ENCODE measurements at regions not wholly inside any gene's neighbourhood (a gene's known extent, or its start where the extent isn't known, plus 50 kb on each side); places are given as distances from the start of the nearest gene placed in this dataset.

- H3K36me3 Mint-ChIP-seq (ENCODE audit: low read depth): no peaks in the 10 kb centered on the region
- H3K27ac Mint-ChIP-seq (ENCODE audit: unreplicated experiment): no peak overlapping the region
- DNase-seq (ENCODE audit: low spot score): no peak
- peaks cover 20% of the 10 kb centered on the region for H3K9me3 Mint-ChIP-seq (ENCODE audit: low read depth)
- TF ChIP-seq CTCF (IDR thresholded peaks at IDR 0.05): no peak
- H3K4me1 Mint-ChIP-seq (ENCODE audit: low read depth): no peaks in the 10 kb centered on the region
- H3K4me3 Mint-ChIP-seq (ENCODE audit: unreplicated experiment): no peak overlapping the region
- H3K27me3 Mint-ChIP-seq (ENCODE audit: low read depth): no peaks in the 10 kb centered on the region
These were observed 451.4 kb downstream of the PID1 start for GRCh38 chr2:228819701-228820100.

GRCh38 chr2:228802181-228803071 is 468.7 kb downstream of the PID1 start:
- no peak overlapping the region for H3K27ac Mint-ChIP-seq (ENCODE audit: unreplicated experiment)
- no peak for DNase-seq (ENCODE audit: low spot score)
- H3K9me3 Mint-ChIP-seq (ENCODE audit: low read depth): peaks cover 4% of the 10 kb centered on the region
- H3K27me3 Mint-ChIP-seq (ENCODE audit: low read depth): no peaks in the 10 kb centered on the region
- TF ChIP-seq CTCF (IDR thresholded peaks at IDR 0.05): no peak
- no peaks in the 10 kb centered on the region for H3K4me1 Mint-ChIP-seq (ENCODE audit: low read depth)
- H3K36me3 Mint-ChIP-seq (ENCODE audit: low read depth): no peaks in the 10 kb centered on the region
- H3K4me3 Mint-ChIP-seq (ENCODE audit: unreplicated experiment): no peak overlapping the region

- Mint-ChIP-seq H3K27me3 (ENCODE audit: low read depth) (no peaks in the 10 kb centered on the region), H3K9me3 (ENCODE audit: low read depth) (peaks cover 4% of the 10 kb centered on the region), H3K4me3 (ENCODE audit: unreplicated experiment) (no peak overlapping the region), H3K36me3 (ENCODE audit: low read depth) (no peaks in the 10 kb centered on the region), H3K27ac (ENCODE audit: unreplicated experiment) (no peak overlapping the region), H3K4me1 (ENCODE audit: low read depth) (no peaks in the 10 kb centered on the region)
- DNase-seq (ENCODE audit: low spot score): no peak
- TF ChIP-seq CTCF (IDR thresholded peaks at IDR 0.05): no peak
These were observed 469.6 kb downstream of the PID1 start for GRCh38 chr2:228801451-228801850.

DNA sequence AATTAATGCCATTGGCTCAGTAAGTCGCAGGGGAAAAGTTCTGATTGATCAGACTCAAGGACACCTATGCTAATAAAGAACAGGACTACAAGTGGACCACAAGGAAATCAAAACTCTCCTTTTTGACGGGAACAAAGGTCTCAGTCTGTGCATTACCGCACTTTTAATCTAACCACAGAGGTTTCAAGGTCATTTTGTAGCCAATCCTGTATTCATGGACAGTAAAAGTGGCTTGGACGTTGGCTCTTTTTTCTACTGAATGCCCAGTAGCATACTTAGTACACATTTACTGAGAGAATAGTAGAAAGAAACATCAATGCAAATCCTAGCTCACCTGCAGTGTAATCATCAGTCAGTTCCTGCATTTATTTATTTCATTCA is 471.9 kb downstream of the PID1 start:
- Mint-ChIP-seq H3K4me1 (ENCODE audit: low read depth) (no peaks in the 10 kb centered on the region), H3K36me3 (ENCODE audit: low read depth) (no peaks in the 10 kb centered on the region)

More for the DNA sequence above, 471.9 kb downstream of the PID1 start:
- DNase-seq (ENCODE audit: low spot score): no peak
- H3K27ac Mint-ChIP-seq (ENCODE audit: unreplicated experiment): no peak overlapping the region
- no peak overlapping the region for H3K4me3 Mint-ChIP-seq (ENCODE audit: unreplicated experiment)
- no peaks in the 10 kb centered on the region for H3K27me3 Mint-ChIP-seq (ENCODE audit: low read depth)
- TF ChIP-seq CTCF (IDR thresholded peaks at IDR 0.05): no peak
- H3K9me3 Mint-ChIP-seq (ENCODE audit: low read depth): peaks cover 4% of the 10 kb centered on the region
